Uterus (tissue), 2 donors: ENCODE measurements at regions not wholly inside any gene's neighbourhood (a gene's known extent, or its start where the extent isn't known, plus 50 kb on each side); places are given as distances from the start of the nearest gene placed in this dataset.

Source experiments
- CTCF ChIP-seq, 4 experiments: fragments of 200-600 bp in 2 of 4; fragments of 450-650 bp in 2 of 4; sonication (generic) in 2 of 4; IDR thresholded peaks; one replicate each; pipeline ENCODE4 v1.5.1; 2016 to 2019; ENCODE audit warnings: antibody characterized with exemption in 4 of 4, mild to moderate bottlenecking in 2 of 4, moderate library complexity in 1 of 4
- POLR2A ChIP-seq, 2 donors: fragments of 450-650 bp; IDR thresholded peaks; one replicate each; pipeline ENCODE4 v1.6.1; 2016; ENCODE audit warnings: antibody characterized with exemption in 2 of 2, mild to moderate bottlenecking in 1 of 2, moderate library complexity in 1 of 2

- TF ChIP-seq POLR2A (IDR thresholded peaks at IDR 0.05), result no peak
- no peak for TF ChIP-seq CTCF (IDR thresholded peaks at IDR 0.05)
Observed at GRCh38 chr21:16569679-16570078, 839.9 kb downstream of the USP25 start.
